RWPE2 (cell line): ENCODE measurements at regions not wholly inside any gene's neighbourhood (a gene's known extent, or its start where the extent isn't known, plus 50 kb on each side); places are given as distances from the start of the nearest gene placed in this dataset.

Source experiments
- ATAC-seq: fragments of 200-7000 bp; cut with Tn5 transposase; 3 replicates; pipeline ENCODE4 v1.9.1; 2021; ENCODE audit warnings: low read depth
- DNase-seq: peaks from one replicate; pipeline ENCODE4 v3.0.0-alpha.2; 2020; ENCODE audit warnings: low spot score
- H3K27ac ChIP-seq: fragments of 450-650 bp; 2 replicates; pipeline ENCODE4 v1.5.1; 2017; ENCODE audit warnings: mild to moderate bottlenecking; ENCODE audit not compliant: poor library complexity, severe bottlenecking
- H3K27me3 ChIP-seq: fragments of 250-450 bp; sonication (Bioruptor Pico); 2 replicates; pipeline ENCODE4 v1.5.1; 2021; ENCODE audit warnings: mild to moderate bottlenecking, moderate library complexity; ENCODE audit not compliant: insufficient read depth, poor library complexity, severe bottlenecking
- H3K36me3 ChIP-seq: fragments of 250-450 bp; sonication (Bioruptor Pico); 2 replicates; pipeline ENCODE4 v1.5.1; 2020; ENCODE audit warnings: low read depth, mild to moderate bottlenecking, moderate library complexity
- H3K4me1 ChIP-seq: fragments of 250-450 bp; sonication (Bioruptor Pico); 2 replicates; pipeline ENCODE4 v1.5.1; 2021; ENCODE audit warnings: mild to moderate bottlenecking, moderate library complexity; ENCODE audit not compliant: insufficient read depth, poor library complexity, severe bottlenecking
- H3K4me3 ChIP-seq: fragments of 250-450 bp; sonication (Bioruptor Pico); 2 replicates; pipeline ENCODE4 v1.5.1; 2021; ENCODE audit warnings: mild to moderate bottlenecking, moderate library complexity; ENCODE audit not compliant: severe bottlenecking
- H3K9me3 ChIP-seq: fragments of 250-450 bp; sonication (Bioruptor Pico); 2 replicates; pipeline ENCODE4 v1.5.1; 2021; ENCODE audit warnings: mild to moderate bottlenecking, moderate library complexity; ENCODE audit not compliant: severe bottlenecking
- CTCF ChIP-seq: fragments of 450-650 bp; IDR thresholded peaks from one replicate; pipeline ENCODE4 v1.5.1; 2017; ENCODE audit warnings: mild to moderate bottlenecking, moderate library complexity; ENCODE audit not compliant: poor library complexity, severe bottlenecking

- H3K4me1 ChIP-seq: peaks cover 48% of the 10 kb centered on the region
- TF ChIP-seq CTCF: no peak
- no peaks in the 10 kb centered on the region for H3K9me3 ChIP-seq
- H3K27ac ChIP-seq: peak overlapping the region; percentile 27
- no peaks in the 10 kb centered on the region for H3K27me3 ChIP-seq
- ATAC-seq: peak; percentile 62
- DNase-seq: no peak
- H3K4me3 ChIP-seq: no peak overlapping the region
- no peaks in the 10 kb centered on the region for H3K36me3 ChIP-seq
Observed at GRCh38 chr2:100757621-100758394, 62.1 kb upstream of the NPAS2 start.

DNA sequence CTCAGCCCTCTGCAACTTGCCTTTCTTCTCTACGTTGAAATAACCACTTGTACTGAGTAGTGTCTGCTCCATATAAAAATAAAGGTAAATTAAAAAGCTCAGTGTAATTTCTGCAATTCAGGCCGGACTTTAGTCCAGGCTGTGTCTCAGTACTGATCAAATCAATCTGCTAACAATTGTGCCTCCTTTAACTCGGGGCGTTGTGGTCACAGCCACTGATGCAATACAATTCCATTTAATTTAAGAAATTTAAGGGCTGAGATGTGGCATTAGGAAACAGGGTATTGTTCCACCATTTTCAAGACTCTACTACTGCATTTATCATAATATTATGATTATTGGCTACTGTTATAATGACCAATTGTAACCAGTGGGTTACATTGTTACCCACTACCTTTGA is 60.0 kb upstream of the NPAS2 start:
- ATAC-seq (no peak), DNase-seq (no peak)
- H3K36me3 ChIP-seq: no peaks in the 10 kb centered on the region
- no peaks in the 10 kb centered on the region for H3K9me3 ChIP-seq
- peaks cover 29% of the 10 kb centered on the region for H3K4me1 ChIP-seq
- H3K4me3 ChIP-seq: no peak overlapping the region
- no peaks in the 10 kb centered on the region for H3K27me3 ChIP-seq
- no peak overlapping the region for H3K27ac ChIP-seq
- no peak for TF ChIP-seq CTCF

GRCh38 chr2:100761365-100761764 is 58.6 kb upstream of the NPAS2 start:
- H3K4me3 ChIP-seq: no peak overlapping the region
- ATAC-seq: no peak
- DNase-seq: no peak
- no peak overlapping the region for H3K27ac ChIP-seq
- H3K9me3 ChIP-seq: no peaks in the 10 kb centered on the region
- no peak for TF ChIP-seq CTCF
- H3K36me3 ChIP-seq: no peaks in the 10 kb centered on the region
- H3K27me3 ChIP-seq: no peaks in the 10 kb centered on the region
- peaks cover 17% of the 10 kb centered on the region for H3K4me1 ChIP-seq

DNA sequence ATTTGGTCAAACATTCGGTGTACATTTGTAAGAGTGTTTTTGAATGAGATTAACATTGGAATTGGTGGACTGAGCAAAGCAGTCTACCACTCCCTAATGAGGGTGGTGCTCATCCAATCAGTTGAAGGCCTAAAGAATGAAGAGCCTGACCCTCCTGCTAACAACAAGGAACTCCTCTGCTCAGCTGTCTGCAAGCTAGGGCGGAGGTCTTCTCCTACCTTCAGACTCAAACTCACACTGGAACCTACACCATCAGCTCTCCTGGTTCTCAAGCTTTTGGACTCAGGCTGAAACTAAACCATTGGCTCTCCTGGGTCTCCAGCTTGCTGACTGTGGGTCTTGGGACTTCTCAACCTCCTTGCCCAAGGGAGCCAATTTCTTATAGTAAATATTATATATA is 55.5 kb upstream of the NPAS2 start:
- Histone ChIP-seq H3K27ac (no peak overlapping the region), H3K4me1 (peaks cover 19% of the 10 kb centered on the region), H3K9me3 (no peaks in the 10 kb centered on the region), H3K27me3 (no peaks in the 10 kb centered on the region), H3K36me3 (no peaks in the 10 kb centered on the region), H3K4me3 (no peak overlapping the region)
- ATAC-seq: no peak
- no peak for TF ChIP-seq CTCF
- no peak for DNase-seq

DNA sequence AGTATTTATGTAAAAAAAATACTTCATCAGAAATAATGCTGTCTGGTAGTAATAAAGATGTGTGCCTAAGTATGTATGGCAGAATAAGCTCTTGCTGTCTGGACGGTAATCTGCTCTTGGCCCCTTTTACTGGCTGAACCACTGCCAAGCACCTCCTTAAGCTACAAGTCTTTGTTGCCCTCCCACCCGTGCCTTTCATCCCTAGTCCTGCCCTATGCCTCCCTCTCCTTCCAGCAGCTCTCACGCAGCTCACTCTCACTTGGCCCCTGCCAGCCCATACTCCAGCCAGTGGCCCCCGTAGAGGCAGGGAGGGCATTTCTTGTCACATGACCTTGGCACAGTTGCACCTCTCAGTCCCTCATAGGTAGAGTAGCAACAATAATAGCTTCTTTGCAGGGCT is 54.5 kb upstream of the NPAS2 start:
- H3K4me1 ChIP-seq: peaks cover 19% of the 10 kb centered on the region
- TF ChIP-seq CTCF: no peak
- H3K4me3 ChIP-seq: no peak overlapping the region
- H3K36me3 ChIP-seq: no peaks in the 10 kb centered on the region
- DNase-seq: no peak
- H3K27me3 ChIP-seq: no peaks in the 10 kb centered on the region
- H3K27ac ChIP-seq: no peak overlapping the region
- H3K9me3 ChIP-seq: no peaks in the 10 kb centered on the region
- no peak for ATAC-seq
